ENCODE measurements at regions not wholly inside any gene's neighbourhood (a gene's known extent, or its start where the extent isn't known, plus 50 kb on each side); places are given as distances from the start of the nearest gene placed in this dataset.

DNA sequence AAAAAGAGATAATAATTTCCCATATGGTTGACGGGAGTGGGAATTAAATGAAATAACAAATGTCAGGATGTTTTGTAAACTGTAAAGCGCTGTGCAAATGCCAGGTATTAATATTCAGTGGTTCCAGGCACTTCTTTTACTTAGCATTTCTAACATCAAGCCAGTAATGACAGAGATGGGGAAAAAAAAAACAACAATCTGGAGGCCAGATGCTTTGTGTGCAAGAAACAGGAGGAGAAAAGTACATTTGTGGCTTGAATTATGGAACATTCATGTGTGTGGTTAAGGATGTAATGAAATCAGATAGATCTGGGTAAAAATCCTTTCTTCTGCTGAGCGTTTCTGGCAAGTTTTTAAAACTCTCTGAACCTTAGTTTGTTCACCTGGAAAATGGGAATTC lies 509.6 kb downstream of the FUT8 start:
- TF ChIP-seq, protein P1, sequence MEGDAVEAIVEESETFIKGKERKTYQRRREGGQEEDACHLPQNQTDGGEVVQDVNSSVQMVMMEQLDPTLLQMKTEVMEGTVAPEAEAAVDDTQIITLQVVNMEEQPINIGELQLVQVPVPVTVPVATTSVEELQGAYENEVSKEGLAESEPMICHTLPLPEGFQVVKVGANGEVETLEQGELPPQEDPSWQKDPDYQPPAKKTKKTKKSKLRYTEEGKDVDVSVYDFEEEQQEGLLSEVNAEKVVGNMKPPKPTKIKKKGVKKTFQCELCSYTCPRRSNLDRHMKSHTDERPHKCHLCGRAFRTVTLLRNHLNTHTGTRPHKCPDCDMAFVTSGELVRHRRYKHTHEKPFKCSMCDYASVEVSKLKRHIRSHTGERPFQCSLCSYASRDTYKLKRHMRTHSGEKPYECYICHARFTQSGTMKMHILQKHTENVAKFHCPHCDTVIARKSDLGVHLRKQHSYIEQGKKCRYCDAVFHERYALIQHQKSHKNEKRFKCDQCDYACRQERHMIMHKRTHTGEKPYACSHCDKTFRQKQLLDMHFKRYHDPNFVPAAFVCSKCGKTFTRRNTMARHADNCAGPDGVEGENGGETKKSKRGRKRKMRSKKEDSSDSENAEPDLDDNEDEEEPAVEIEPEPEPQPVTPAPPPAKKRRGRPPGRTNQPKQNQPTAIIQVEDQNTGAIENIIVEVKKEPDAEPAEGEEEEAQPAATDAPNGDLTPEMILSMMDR (IDR thresholded peaks at IDR 0.05) = no peak
- TF ChIP-seq POLR2A (IDR thresholded peaks at IDR 0.05) = no peak
- TF ChIP-seq POLR2AphosphoS5 (IDR thresholded peaks at IDR 0.05) = no peak
- TF ChIP-seq EP300 (IDR thresholded peaks at IDR 0.05) = no peak
